Spleen (tissue), 7 donors: ENCODE measurements at regions not wholly inside any gene's neighbourhood (a gene's known extent, or its start where the extent isn't known, plus 50 kb on each side); places are given as distances from the start of the nearest gene placed in this dataset.

Experiments
- POLR2A ChIP-seq, 3 donors: fragments of 450-650 bp; IDR thresholded peaks; one replicate each; pipeline ENCODE4 v1.5.1; 2017; ENCODE audit warnings: antibody characterized with exemption in 3 of 3, mild to moderate bottlenecking in 1 of 3
- TF ChIP-seq, protein P1 (sequence below), 11 experiments: fragments of 200-600 bp in 7 of 11; fragments of 450-650 bp in 4 of 11; sonication (generic) in 4 of 11; IDR thresholded peaks in 8 of 11; conservative IDR thresholded peaks in 3 of 11; 1 replicate in 7 of 11; 2 replicates in 4 of 11; pipeline versions ENCODE4 v1.4.0 to v1.8.0; 2016 to 2021; ENCODE audit warnings: antibody characterized with exemption in 11 of 11, inconsistent platforms in 4 of 11, mild to moderate bottlenecking in 1 of 11
- donor health status: DM: no; HTN: no; CAD: no; lungs with moderate emphysema.
- donor health status: DM: no; HTN: no; CAD: no.
- donor health status: DM: no; HTN: no; CAD: no.

DNA sequence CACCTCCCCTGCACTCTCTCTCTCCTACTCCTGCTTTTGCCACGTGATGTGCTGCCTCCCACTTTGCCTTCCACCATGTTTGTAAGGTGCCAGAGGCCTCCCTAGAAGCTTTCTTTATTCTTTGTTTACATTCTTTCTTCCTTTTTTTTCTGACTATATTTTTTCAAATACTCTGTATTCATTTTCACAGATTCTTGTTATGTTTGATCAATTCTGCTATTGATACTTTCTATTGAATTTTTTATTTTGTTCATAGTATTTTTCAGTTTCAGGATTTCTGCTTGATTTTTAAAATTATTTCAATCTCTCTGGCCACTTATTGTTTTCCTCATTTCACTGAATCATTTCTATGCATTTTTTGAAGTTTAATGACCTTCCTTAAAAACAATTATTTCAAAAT, 801.8 kb downstream of the GRIK2 start:
- TF ChIP-seq, protein P1, sequence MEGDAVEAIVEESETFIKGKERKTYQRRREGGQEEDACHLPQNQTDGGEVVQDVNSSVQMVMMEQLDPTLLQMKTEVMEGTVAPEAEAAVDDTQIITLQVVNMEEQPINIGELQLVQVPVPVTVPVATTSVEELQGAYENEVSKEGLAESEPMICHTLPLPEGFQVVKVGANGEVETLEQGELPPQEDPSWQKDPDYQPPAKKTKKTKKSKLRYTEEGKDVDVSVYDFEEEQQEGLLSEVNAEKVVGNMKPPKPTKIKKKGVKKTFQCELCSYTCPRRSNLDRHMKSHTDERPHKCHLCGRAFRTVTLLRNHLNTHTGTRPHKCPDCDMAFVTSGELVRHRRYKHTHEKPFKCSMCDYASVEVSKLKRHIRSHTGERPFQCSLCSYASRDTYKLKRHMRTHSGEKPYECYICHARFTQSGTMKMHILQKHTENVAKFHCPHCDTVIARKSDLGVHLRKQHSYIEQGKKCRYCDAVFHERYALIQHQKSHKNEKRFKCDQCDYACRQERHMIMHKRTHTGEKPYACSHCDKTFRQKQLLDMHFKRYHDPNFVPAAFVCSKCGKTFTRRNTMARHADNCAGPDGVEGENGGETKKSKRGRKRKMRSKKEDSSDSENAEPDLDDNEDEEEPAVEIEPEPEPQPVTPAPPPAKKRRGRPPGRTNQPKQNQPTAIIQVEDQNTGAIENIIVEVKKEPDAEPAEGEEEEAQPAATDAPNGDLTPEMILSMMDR (IDR thresholded peaks at IDR 0.05 in 8 of 11, conservative IDR thresholded peaks at IDR 0.05 in 3 of 11), result no peak
- TF ChIP-seq POLR2A (IDR thresholded peaks at IDR 0.05), result no peak
